HAP-1 (cell line): ENCODE measurements at regions not wholly inside any gene's neighbourhood (a gene's known extent, or its start where the extent isn't known, plus 50 kb on each side); places are given as distances from the start of the nearest gene placed in this dataset.

Experiments used
- DNase-seq, 2 experiments: peaks; one replicate each; pipeline ENCODE4 v3.0.0-alpha.2; 2016 to 2020; ENCODE audit warnings: low spot score in 2 of 2
- H3K27me3 ChIP-seq: fragments of 250-450 bp; sonication (Bioruptor Pico); 2 replicates; pipeline ENCODE4 v1.5.1; 2020; ENCODE audit warnings: low read depth, mild to moderate bottlenecking, moderate library complexity
- H3K36me3 ChIP-seq: fragments of 250-450 bp; sonication (Bioruptor Pico); replicated peaks from 2 replicates; pipeline ENCODE4 v1.5.1; 2020; ENCODE audit warnings: mild to moderate bottlenecking
- H3K4me1 ChIP-seq: fragments of 250-450 bp; sonication (Bioruptor Pico); 2 replicates; pipeline ENCODE4 v1.5.1; 2020; ENCODE audit warnings: mild to moderate bottlenecking
- H3K4me3 ChIP-seq: fragments of 250-450 bp; sonication (Bioruptor Pico); 2 replicates; pipeline ENCODE4 v1.5.1; 2020; ENCODE audit warnings: mild to moderate bottlenecking, moderate library complexity
- H3K9me3 ChIP-seq: fragments of 250-450 bp; sonication (Bioruptor Pico); 2 replicates; pipeline ENCODE4 v1.5.1; 2020; ENCODE audit warnings: mild to moderate bottlenecking, moderate library complexity
- in situ Hi-C: fragments of 300-500 bp; cut with MboI; formaldehyde crosslinking; loops from 3 replicates; pipeline ENCODE4 v1.14.3; 2020; ENCODE audit warnings: low sequenced_read_pairs, inconsistent platforms, mixed read lengths

GRCh38 chr3:168187233-168187632, 91.5 kb upstream of the GOLIM4 start:
- Histone ChIP-seq H3K36me3 (no peaks in the 10 kb centered on the region), H3K9me3 (no peaks in the 10 kb centered on the region), H3K4me3 (no peak overlapping the region), H3K27me3 (no peaks in the 10 kb centered on the region), H3K4me1 (peaks cover 8% of the 10 kb centered on the region)
- DNase-seq, result no peak
- in situ Hi-C loops, result no loop called here

GRCh38 chr3:168186293-168186983, 90.7 kb upstream of the GOLIM4 start:
- no peaks in the 10 kb centered on the region for H3K36me3 ChIP-seq
- no peak overlapping the region for H3K4me3 ChIP-seq
- no peaks in the 10 kb centered on the region for H3K27me3 ChIP-seq
- DNase-seq, result no peak
- peaks cover 8% of the 10 kb centered on the region for H3K4me1 ChIP-seq
- in situ Hi-C loops, result no loop called here
- no peaks in the 10 kb centered on the region for H3K9me3 ChIP-seq

- H3K4me1 ChIP-seq, result peaks cover 8% of the 10 kb centered on the region
- no peak overlapping the region for H3K4me3 ChIP-seq
- H3K27me3 ChIP-seq, result no peaks in the 10 kb centered on the region
- DNase-seq, result no peak
- in situ Hi-C loops, result no loop called here
- H3K36me3 ChIP-seq, result no peaks in the 10 kb centered on the region
- no peaks in the 10 kb centered on the region for H3K9me3 ChIP-seq
Observed at GRCh38 chr3:168183774-168184173, 88.0 kb upstream of the GOLIM4 start.

DNA sequence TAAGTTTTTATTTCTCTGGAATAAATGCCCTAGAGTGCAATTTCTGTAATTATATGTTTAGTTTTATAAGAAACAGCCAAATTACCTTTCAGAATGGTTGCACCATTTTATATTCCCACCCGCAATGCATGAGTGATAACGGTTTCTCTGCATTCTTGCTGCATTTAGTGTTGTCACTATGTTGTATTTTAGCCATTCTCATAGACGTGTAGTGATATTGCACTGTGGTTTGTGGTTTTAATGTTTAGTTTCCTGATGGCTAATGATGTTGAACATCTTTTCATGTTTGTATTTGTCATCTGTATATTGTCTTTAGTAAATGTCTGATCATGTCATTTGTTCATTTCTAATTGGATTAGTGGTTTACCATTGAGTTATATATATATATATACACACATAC, 73.0 kb upstream of the GOLIM4 start:
- no peaks in the 10 kb centered on the region for H3K9me3 ChIP-seq
- H3K4me3 ChIP-seq, result no peak overlapping the region
- H3K27me3 ChIP-seq, result no peaks in the 10 kb centered on the region
- in situ Hi-C loops, result no loop called here
- no peaks in the 10 kb centered on the region for H3K36me3 ChIP-seq
- no peaks in the 10 kb centered on the region; the same call in 1 of the 2 replicates for H3K4me1 ChIP-seq
- no peak for DNase-seq

- Histone ChIP-seq H3K9me3 (no peaks in the 10 kb centered on the region), H3K27me3 (no peaks in the 10 kb centered on the region), H3K4me3 (no peak overlapping the region), H3K4me1 (no peaks in the 10 kb centered on the region; the same call in 1 of the 2 replicates), H3K36me3 (no peaks in the 10 kb centered on the region)
- DNase-seq, result peak; percentile 74 to 76
- in situ Hi-C loops, result no loop called here
Observed at GRCh38 chr3:168165390-168166269, 69.9 kb upstream of the GOLIM4 start.

DNA sequence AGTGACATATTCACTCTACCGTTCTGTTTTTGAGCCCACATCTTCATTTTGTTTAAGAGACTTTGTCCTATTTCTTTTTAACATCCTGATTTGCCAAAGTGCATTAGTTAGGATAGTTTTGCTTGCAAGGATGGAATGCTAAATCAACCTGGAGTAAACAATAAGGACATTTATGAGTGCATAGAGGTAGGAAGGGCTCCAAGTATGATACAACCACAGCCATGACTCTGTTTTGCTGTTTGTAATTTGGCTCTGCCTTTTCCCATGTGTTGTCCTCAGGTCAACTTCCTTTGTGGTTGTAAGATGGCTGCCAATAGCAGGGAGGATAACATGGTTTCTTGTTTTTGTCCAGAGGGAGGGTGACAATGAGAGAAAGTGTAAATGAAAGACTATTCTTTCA, 66.4 kb upstream of the GOLIM4 start:
- Histone ChIP-seq H3K9me3 (no peaks in the 10 kb centered on the region), H3K27me3 (no peaks in the 10 kb centered on the region), H3K36me3 (no peaks in the 10 kb centered on the region), H3K4me3 (no peak overlapping the region), H3K4me1 (no peaks in the 10 kb centered on the region; the same call in 1 of the 2 replicates)
- DNase-seq, result no peak
- in situ Hi-C loops, result no loop called here

GRCh38 chr3:168161696-168162095, 66.0 kb upstream of the GOLIM4 start:
- Histone ChIP-seq H3K9me3 (no peaks in the 10 kb centered on the region), H3K4me1 (no peaks in the 10 kb centered on the region; the same call in 1 of the 2 replicates), H3K27me3 (no peaks in the 10 kb centered on the region), H3K4me3 (no peak overlapping the region), H3K36me3 (no peaks in the 10 kb centered on the region)
- no peak for DNase-seq
- in situ Hi-C loops, result no loop called here

- H3K27me3 ChIP-seq, result no peaks in the 10 kb centered on the region
- no peak overlapping the region for H3K4me3 ChIP-seq
- no peaks in the 10 kb centered on the region for H3K4me1 ChIP-seq
- peaks cover 3% of the 10 kb centered on the region; the same call in 1 of the 2 replicates for H3K9me3 ChIP-seq
- no peaks in the 10 kb centered on the region for H3K36me3 ChIP-seq
- no peak for DNase-seq
- in situ Hi-C loops, result loop anchor here (5.0 kb wide), 1 partner anchor 116 kb away; no protein-coding TSS in a partner anchor
Observed at GRCh38 chr3:168157903-168158302, 62.2 kb upstream of the GOLIM4 start.

- no peak for DNase-seq
- in situ Hi-C loops, result loop anchor here (5.0 kb wide), 1 partner anchor 115 kb away; no protein-coding TSS in a partner anchor
- Histone ChIP-seq H3K4me3 (no peak overlapping the region), H3K4me1 (no peaks in the 10 kb centered on the region), H3K27me3 (no peaks in the 10 kb centered on the region), H3K36me3 (no peaks in the 10 kb centered on the region), H3K9me3 (peaks cover 8% of the 10 kb centered on the region; the same call in 1 of the 2 replicates)
Observed at GRCh38 chr3:168157099-168157700, 61.5 kb upstream of the GOLIM4 start.

GRCh38 chr3:168156479-168156878, 60.8 kb upstream of the GOLIM4 start:
- Histone ChIP-seq H3K4me3 (no peak overlapping the region), H3K9me3 (peaks cover 11% of the 10 kb centered on the region; the same call in 1 of the 2 replicates), H3K27me3 (no peaks in the 10 kb centered on the region), H3K4me1 (no peaks in the 10 kb centered on the region), H3K36me3 (no peaks in the 10 kb centered on the region)
- no peak for DNase-seq
- in situ Hi-C loops, result loop anchor here (5.0 kb wide), 1 partner anchor 114 kb away; no protein-coding TSS in a partner anchor

GRCh38 chr3:168155303-168155702, 59.6 kb upstream of the GOLIM4 start:
- Histone ChIP-seq H3K4me1 (no peaks in the 10 kb centered on the region), H3K4me3 (no peak overlapping the region), H3K27me3 (no peaks in the 10 kb centered on the region), H3K9me3 (peaks cover 11% of the 10 kb centered on the region; the same call in 1 of the 2 replicates), H3K36me3 (no peaks in the 10 kb centered on the region)
- no peak for DNase-seq
- in situ Hi-C loops, result loop anchor here (5.0 kb wide), 1 partner anchor 113 kb away; no protein-coding TSS in a partner anchor

GRCh38 chr3:168154089-168154488, 58.4 kb upstream of the GOLIM4 start:
- DNase-seq, result no peak
- Histone ChIP-seq H3K9me3 (peaks cover 11% of the 10 kb centered on the region; the same call in 1 of the 2 replicates), H3K4me3 (no peak overlapping the region), H3K36me3 (no peaks in the 10 kb centered on the region), H3K27me3 (no peaks in the 10 kb centered on the region), H3K4me1 (no peaks in the 10 kb centered on the region)
- in situ Hi-C loops, result no loop called here

DNA sequence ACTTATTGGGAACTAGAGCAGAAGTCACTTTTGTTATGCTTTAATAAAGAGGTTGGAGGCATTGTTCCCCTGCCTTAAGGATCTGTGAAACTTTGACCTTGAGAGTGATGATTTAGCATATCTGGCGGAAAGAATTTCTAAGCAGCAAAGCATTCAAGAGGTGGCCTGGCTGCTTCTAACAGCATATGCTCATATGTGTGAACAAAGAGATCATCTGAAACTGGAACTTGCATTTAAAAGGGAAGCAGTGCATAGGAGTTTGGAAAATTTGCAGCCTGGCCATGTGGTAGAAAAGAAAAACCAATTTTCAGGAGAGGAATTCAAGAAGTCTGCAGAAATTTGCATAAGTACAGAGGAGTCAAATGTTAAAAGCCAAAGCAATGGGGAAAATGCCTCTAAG, 56.4 kb upstream of the GOLIM4 start:
- no peaks in the 10 kb centered on the region for H3K4me1 ChIP-seq
- H3K36me3 ChIP-seq, result no peaks in the 10 kb centered on the region
- H3K27me3 ChIP-seq, result no peaks in the 10 kb centered on the region
- in situ Hi-C loops, result no loop called here
- no peak for DNase-seq
- H3K9me3 ChIP-seq, result peaks cover 11% of the 10 kb centered on the region; the same call in 1 of the 2 replicates
- H3K4me3 ChIP-seq, result no peak overlapping the region
